Smooth muscle cell (in vitro differentiated cells): ENCODE measurements at regions not wholly inside any gene's neighbourhood (a gene's known extent, or its start where the extent isn't known, plus 50 kb on each side); places are given as distances from the start of the nearest gene placed in this dataset.
"Not testable (repeated sequence)": the region's sequence is repeated elsewhere in the genome, so short reads cannot be mapped to it uniquely, and the experiment has no call there.

Experiments
- DNase-seq: peaks from one replicate; lab custom pipeline; 2025; ENCODE audit not compliant: unreplicated experiment; lab: John Stamatoyannopoulos, UW
- H2AFZ ChIP-seq: fragments of 200-600 bp; sonication (generic); 2 replicates; pipeline ENCODE4 v1.6.0; 2016; ENCODE audit warnings: antibody characterized with exemption, low read depth, mild to moderate bottlenecking
- H3F3A ChIP-seq: fragments of 200-600 bp; sonication (generic); 2 replicates; pipeline ENCODE4 v1.6.0; 2017; ENCODE audit warnings: antibody characterized with exemption, low read depth
- H3K27ac ChIP-seq: fragments of 200-600 bp; sonication (generic); 2 replicates; pipeline ENCODE4 v1.5.1; 2016; ENCODE audit warnings: low read depth, mild to moderate bottlenecking
- H3K27me3 ChIP-seq: fragments of 200-600 bp; sonication (generic); 2 replicates; pipeline ENCODE4 v1.6.1; 2016; ENCODE audit warnings: low read depth, mild to moderate bottlenecking
- H3K36me3 ChIP-seq: fragments of 200-600 bp; sonication (generic); 2 replicates; pipeline ENCODE4 v1.5.1; 2016; ENCODE audit warnings: low read depth
- H3K4me1 ChIP-seq: fragments of 200-600 bp; sonication (generic); 2 replicates; pipeline ENCODE4 v1.5.1; 2016; ENCODE audit warnings: low read depth
- H3K4me2 ChIP-seq: fragments of 200-600 bp; sonication (generic); 2 replicates; pipeline ENCODE4 v1.6.0; 2016; ENCODE audit warnings: mild to moderate bottlenecking
- H3K4me3 ChIP-seq: fragments of 200-600 bp; sonication (generic); 2 replicates; pipeline ENCODE4 v1.5.1; 2016; ENCODE audit warnings: mild to moderate bottlenecking
- H3K79me2 ChIP-seq: fragments of 200-600 bp; sonication (generic); 2 replicates; pipeline ENCODE4 v1.6.0; 2016; ENCODE audit warnings: low read depth, mild to moderate bottlenecking
- H3K9ac ChIP-seq: fragments of 200-600 bp; sonication (generic); 2 replicates; pipeline ENCODE4 v1.6.0; 2016; ENCODE audit warnings: low read depth
- H3K9me3 ChIP-seq: fragments of 200-600 bp; sonication (generic); replicated peaks from 2 replicates; pipeline ENCODE4 v1.5.1; 2016; ENCODE audit warnings: low read depth
- H4K20me1 ChIP-seq: fragments of 200-600 bp; sonication (generic); 2 replicates; pipeline ENCODE4 v1.6.0; 2016; ENCODE audit warnings: low read depth
- WGBS: methylation state at CpG from one replicate; pipeline ENCODE4 v1.1.7; 2016; ENCODE audit warnings: low lambda C conversion rate; 5-methylcytosine and 5-hydroxymethylcytosine counted together
- TF ChIP-seq, protein P1 (sequence below): fragments of 200-600 bp; sonication (generic); IDR thresholded peaks from 2 replicates; pipeline ENCODE4 v1.5.1; 2017; ENCODE audit warnings: borderline replicate concordance, mild to moderate bottlenecking, antibody characterized with exemption; ENCODE audit not compliant: insufficient read depth, poor library complexity, severe bottlenecking

DNA sequence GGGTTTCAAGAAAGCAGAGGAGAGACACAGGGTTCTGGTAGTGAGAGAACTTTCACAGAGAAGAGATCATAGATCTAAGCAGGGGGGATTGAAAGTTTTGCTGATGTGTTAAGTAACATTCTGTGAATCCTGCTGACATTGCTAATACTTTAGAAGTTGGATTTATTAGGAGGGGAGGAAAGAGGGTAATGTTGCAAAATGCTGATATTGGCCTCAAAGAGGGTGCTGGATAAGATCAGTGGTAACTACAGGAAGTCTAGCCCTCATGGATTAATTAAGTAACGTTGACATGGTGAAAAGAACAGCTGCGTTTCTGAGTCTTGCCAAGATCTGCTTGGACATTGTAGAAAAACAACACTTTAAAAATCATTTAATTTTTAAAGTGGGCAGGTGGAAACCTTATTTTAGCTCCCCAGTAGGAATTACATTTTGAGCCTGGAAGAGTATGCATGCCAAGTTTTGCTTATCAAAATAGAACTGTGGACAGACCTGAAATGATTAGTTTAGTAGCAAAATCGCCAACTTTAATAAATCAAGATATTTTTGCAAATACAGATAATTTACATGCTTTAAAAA is 606.0 kb upstream of the HTR1E start:
- TF ChIP-seq, protein P1, sequence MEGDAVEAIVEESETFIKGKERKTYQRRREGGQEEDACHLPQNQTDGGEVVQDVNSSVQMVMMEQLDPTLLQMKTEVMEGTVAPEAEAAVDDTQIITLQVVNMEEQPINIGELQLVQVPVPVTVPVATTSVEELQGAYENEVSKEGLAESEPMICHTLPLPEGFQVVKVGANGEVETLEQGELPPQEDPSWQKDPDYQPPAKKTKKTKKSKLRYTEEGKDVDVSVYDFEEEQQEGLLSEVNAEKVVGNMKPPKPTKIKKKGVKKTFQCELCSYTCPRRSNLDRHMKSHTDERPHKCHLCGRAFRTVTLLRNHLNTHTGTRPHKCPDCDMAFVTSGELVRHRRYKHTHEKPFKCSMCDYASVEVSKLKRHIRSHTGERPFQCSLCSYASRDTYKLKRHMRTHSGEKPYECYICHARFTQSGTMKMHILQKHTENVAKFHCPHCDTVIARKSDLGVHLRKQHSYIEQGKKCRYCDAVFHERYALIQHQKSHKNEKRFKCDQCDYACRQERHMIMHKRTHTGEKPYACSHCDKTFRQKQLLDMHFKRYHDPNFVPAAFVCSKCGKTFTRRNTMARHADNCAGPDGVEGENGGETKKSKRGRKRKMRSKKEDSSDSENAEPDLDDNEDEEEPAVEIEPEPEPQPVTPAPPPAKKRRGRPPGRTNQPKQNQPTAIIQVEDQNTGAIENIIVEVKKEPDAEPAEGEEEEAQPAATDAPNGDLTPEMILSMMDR = no peak
- H3K36me3 ChIP-seq = no peaks in the 10 kb centered on the region
- 35% methylated on average over 3 of the region's 3 CpGs for WGBS

DNA sequence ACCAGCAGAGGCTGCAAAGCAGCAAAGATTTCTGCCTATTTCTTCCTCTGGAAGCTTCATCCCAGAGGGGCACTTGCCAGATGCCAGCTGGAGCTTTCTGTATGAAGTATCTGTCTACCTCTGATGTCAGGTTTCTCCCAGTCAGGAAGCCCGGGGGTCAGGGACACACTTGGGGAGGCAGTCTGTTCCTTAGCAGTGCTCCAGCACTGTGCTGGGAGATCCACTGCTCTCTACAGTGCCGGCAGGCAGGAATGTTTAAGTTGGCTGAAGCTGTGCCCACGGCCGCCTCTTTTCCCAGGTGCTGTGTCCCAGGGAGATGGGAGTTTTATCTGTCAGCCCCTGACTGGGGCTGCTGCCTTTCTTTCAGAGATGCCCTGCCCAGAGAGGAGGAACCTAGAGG is 631.1 kb upstream of the HTR1E start:
- no peak overlapping the region for H3K9ac ChIP-seq
- TF ChIP-seq, protein P1 = no peak
- H3K79me2 ChIP-seq = no peaks in the 10 kb centered on the region
- H2AFZ ChIP-seq = no peak overlapping the region
- H3K9me3 ChIP-seq = no peaks in the 10 kb centered on the region
- H3K4me3 ChIP-seq = no peak overlapping the region
- H3K4me2 ChIP-seq = no peak overlapping the region
- peaks cover 5% of the 10 kb centered on the region for H3K36me3 ChIP-seq
- 100% methylated on average over 4 of the region's 4 CpGs for WGBS
- no peaks in the 10 kb centered on the region for H4K20me1 ChIP-seq
- DNase-seq = no peak
- H3K4me1 ChIP-seq = no peaks in the 10 kb centered on the region
- no peak overlapping the region for H3K27ac ChIP-seq
- no peaks in the 10 kb centered on the region for H3F3A ChIP-seq
- H3K27me3 ChIP-seq = no peaks in the 10 kb centered on the region

More for the DNA sequence above, 606.0 kb upstream of the HTR1E start:
- Histone ChIP-seq H3K27ac (no peak overlapping the region), H4K20me1 (no peaks in the 10 kb centered on the region), H3K27me3 (no peaks in the 10 kb centered on the region), H3K9ac (no peak overlapping the region), H3F3A (no peaks in the 10 kb centered on the region), H3K4me3 (no peak overlapping the region), H3K4me2 (no peak overlapping the region), H3K9me3 (no peaks in the 10 kb centered on the region), H3K79me2 (no peaks in the 10 kb centered on the region), H3K4me1 (no peaks in the 10 kb centered on the region), H2AFZ (no peak overlapping the region)
- no peak for DNase-seq

DNA sequence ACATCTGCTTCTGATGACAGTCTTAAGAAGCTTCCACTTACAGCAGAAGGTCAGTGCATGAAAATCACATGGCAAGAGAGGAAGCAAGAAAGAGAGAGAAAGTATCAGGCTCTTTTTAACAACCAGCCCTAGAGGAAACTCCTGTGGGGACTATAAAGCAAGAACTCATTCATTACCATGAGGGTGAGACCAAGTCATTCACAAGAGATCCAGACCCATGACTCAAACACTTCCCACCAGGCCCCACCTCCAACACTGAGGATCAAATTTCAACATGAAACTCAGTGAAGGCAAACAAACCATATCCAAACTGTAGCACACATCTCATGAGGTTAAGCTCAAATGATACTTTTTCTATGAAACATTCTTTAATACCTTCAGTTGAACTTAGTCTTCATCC is 643.2 kb upstream of the SYNCRIP start:
- Histone ChIP-seq H4K20me1 (no peaks in the 10 kb centered on the region), H3K9me3 (no peaks in the 10 kb centered on the region), H3K27me3 (no peaks in the 10 kb centered on the region), H3K4me2 (no peak overlapping the region), H2AFZ (no peak overlapping the region), H3K36me3 (no peaks in the 10 kb centered on the region), H3F3A (no peaks in the 10 kb centered on the region), H3K4me1 (no peaks in the 10 kb centered on the region), H3K4me3 (no peak overlapping the region), H3K9ac (no peak overlapping the region), H3K27ac (no peak overlapping the region), H3K79me2 (no peaks in the 10 kb centered on the region)
- TF ChIP-seq, protein P1 = no peak
- no peak for DNase-seq

- H3K79me2 ChIP-seq, H3K9ac ChIP-seq, H4K20me1 ChIP-seq, H2AFZ ChIP-seq, H3K4me3 ChIP-seq, H3K4me2 ChIP-seq, H3K27me3 ChIP-seq, H3K36me3 ChIP-seq, DNase-seq, H3K4me1 ChIP-seq, H3K9me3 ChIP-seq, H3K27ac ChIP-seq, H3F3A ChIP-seq: not testable (repeated sequence)
- WGBS = 98% methylated on average over 18 of the region's 22 CpGs
Measured at GRCh38 chr6:86284809-86285480, 642.3 kb upstream of the SYNCRIP start.

DNA sequence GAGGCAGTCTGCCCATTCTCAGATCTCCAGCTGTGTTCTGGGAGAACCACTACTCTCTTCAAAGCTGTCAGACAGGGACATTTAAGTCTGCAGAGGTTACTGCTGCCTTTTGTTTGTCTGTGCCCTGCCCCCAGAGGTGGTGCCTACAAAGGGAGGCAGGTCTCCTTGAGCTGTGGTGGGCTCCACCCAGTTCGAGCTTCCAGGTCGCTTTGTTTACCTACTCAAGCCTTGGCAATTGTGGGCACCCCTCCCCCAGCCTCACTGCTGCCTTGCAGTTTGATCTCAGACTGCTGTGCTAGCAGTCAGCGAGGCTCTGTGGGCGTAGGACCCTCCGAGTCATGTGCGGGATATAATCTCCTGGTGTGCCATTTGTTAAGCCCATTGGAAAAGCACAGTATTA is 640.9 kb upstream of the SYNCRIP start:
- H3K27me3 ChIP-seq, H3K4me3 ChIP-seq, H2AFZ ChIP-seq, H3K79me2 ChIP-seq, H3K27ac ChIP-seq, H3K9ac ChIP-seq, H3K4me2 ChIP-seq, H3K36me3 ChIP-seq, H4K20me1 ChIP-seq, H3K9me3 ChIP-seq, H3F3A ChIP-seq, H3K4me1 ChIP-seq, DNase-seq: not testable (repeated sequence)
- 96% methylated on average over 6 of the region's 6 CpGs for WGBS
